Gastroesophageal sphincter (tissue), 4 donors: ENCODE measurements at regions not wholly inside any gene's neighbourhood (a gene's known extent, or its start where the extent isn't known, plus 50 kb on each side); places are given as distances from the start of the nearest gene placed in this dataset.
"Not testable (repeated sequence)": the region's sequence is repeated elsewhere in the genome, so short reads cannot be mapped to it uniquely, and the experiment has no call there.

Source experiments
- ATAC-seq: fragments of 150-250 bp; one replicate; pipeline ENCODE4 v1.9.1; 2016; ENCODE audit warnings: mild to moderate bottlenecking, moderate library complexity
- H3K27ac ChIP-seq, 4 donors: fragments of 200-600 bp; sonication (generic) in 3 of 4; 1 replicate in 3 of 4; 2 replicates in 1 of 4; pipeline ENCODE4 v1.5.1; 2016 to 2019
- H3K27me3 ChIP-seq: fragments of 200-600 bp; sonication (generic); one replicate; pipeline ENCODE4 v1.5.1; 2019
- H3K36me3 ChIP-seq, 2 donors: fragments of 200-600 bp; sonication (generic); one replicate each; pipeline ENCODE4 v1.5.1; 2019; ENCODE audit warnings: control low read depth in 1 of 2
- H3K4me1 ChIP-seq, 3 donors: fragments of 200-600 bp; sonication (generic); 1 replicate in 2 of 3; 2 replicates in 1 of 3; pipeline ENCODE4 v1.5.1; 2016 to 2019; ENCODE audit warnings: control low read depth in 2 of 3
- H3K4me3 ChIP-seq, 2 donors: fragments of 200-600 bp; sonication (generic); one replicate each; pipeline ENCODE4 v1.5.1; 2019; ENCODE audit warnings: mild to moderate bottlenecking in 1 of 2, moderate library complexity in 1 of 2
- H3K9me3 ChIP-seq, 3 donors: fragments of 200-600 bp; sonication (generic); one replicate each; pipeline ENCODE4 v1.5.1; 2017 to 2019; ENCODE audit warnings: control low read depth in 2 of 3
- EP300 ChIP-seq: sonication (generic); formaldehyde crosslinking; IDR thresholded peaks from one replicate; pipeline ENCODE4 v1.6.1; 2017; ENCODE audit warnings: antibody characterized with exemption, mild to moderate bottlenecking
- POLR2A ChIP-seq, 2 donors: fragments of 450-650 bp; IDR thresholded peaks; one replicate each; pipeline ENCODE4 v1.6.1; 2017; ENCODE audit warnings: antibody characterized with exemption in 2 of 2, mild to moderate bottlenecking in 2 of 2, moderate library complexity in 1 of 2
- POLR2AphosphoS5 ChIP-seq: sonication (generic); formaldehyde crosslinking; IDR thresholded peaks from one replicate; pipeline ENCODE4 v1.6.1; 2017; ENCODE audit warnings: antibody characterized with exemption
- WGBS, 2 donors: methylation state at CpG; one replicate each; pipeline ENCODE4 v1.1.5; 2018; ENCODE audit warnings: low coverage in 1 of 2; 5-methylcytosine and 5-hydroxymethylcytosine counted together
- TF ChIP-seq, protein P1 (sequence below), 4 experiments: fragments of 200-600 bp in 2 of 4; fragments of 450-650 bp in 2 of 4; sonication (generic) in 1 of 4; IDR thresholded peaks; one replicate each; pipeline ENCODE4 v1.5.1; 2017 to 2019; ENCODE audit warnings: antibody characterized with exemption in 4 of 4, mild to moderate bottlenecking in 2 of 4, moderate library complexity in 2 of 4

GRCh38 chr6:67003844-67004243 lies 1296.8 kb upstream of the EYS start:
- Histone ChIP-seq H3K4me3 (no peak overlapping the region), H3K27ac (no peak overlapping the region), H3K36me3 (no peaks in the 10 kb centered on the region), H3K27me3 (no peaks in the 10 kb centered on the region), H3K4me1 (no peaks in the 10 kb centered on the region), H3K9me3 (no peaks in the 10 kb centered on the region)
- ATAC-seq = no peak
- TF ChIP-seq, protein P1, sequence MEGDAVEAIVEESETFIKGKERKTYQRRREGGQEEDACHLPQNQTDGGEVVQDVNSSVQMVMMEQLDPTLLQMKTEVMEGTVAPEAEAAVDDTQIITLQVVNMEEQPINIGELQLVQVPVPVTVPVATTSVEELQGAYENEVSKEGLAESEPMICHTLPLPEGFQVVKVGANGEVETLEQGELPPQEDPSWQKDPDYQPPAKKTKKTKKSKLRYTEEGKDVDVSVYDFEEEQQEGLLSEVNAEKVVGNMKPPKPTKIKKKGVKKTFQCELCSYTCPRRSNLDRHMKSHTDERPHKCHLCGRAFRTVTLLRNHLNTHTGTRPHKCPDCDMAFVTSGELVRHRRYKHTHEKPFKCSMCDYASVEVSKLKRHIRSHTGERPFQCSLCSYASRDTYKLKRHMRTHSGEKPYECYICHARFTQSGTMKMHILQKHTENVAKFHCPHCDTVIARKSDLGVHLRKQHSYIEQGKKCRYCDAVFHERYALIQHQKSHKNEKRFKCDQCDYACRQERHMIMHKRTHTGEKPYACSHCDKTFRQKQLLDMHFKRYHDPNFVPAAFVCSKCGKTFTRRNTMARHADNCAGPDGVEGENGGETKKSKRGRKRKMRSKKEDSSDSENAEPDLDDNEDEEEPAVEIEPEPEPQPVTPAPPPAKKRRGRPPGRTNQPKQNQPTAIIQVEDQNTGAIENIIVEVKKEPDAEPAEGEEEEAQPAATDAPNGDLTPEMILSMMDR (IDR thresholded peaks at IDR 0.05) = no peak
- TF ChIP-seq POLR2AphosphoS5 = no peak
- TF ChIP-seq EP300 = no peak
- TF ChIP-seq POLR2A (IDR thresholded peaks at IDR 0.05) = no peak
- WGBS, 2 donors = 80 to 88% methylated on average over 3 of the region's 3 CpGs

- no peak for ATAC-seq
- no peaks in the 10 kb centered on the region for H3K4me1 ChIP-seq
- no peak overlapping the region for H3K4me3 ChIP-seq
- H3K27me3 ChIP-seq = no peaks in the 10 kb centered on the region
- no peak overlapping the region for H3K27ac ChIP-seq
- H3K36me3 ChIP-seq = no peaks in the 10 kb centered on the region
- peaks cover 0 to 5% (median 0%) of the 10 kb centered on the region in 3 donors for H3K9me3 ChIP-seq
- TF ChIP-seq, protein P1 (IDR thresholded peaks at IDR 0.05) = no peak
- WGBS, 2 donors = 88 to 95% methylated on average over 2 of the region's 2 CpGs
Measured at GRCh38 chr6:67000121-67000520, 1293.1 kb upstream of the EYS start.

GRCh38 chr6:66997579-66997978 lies 1290.6 kb upstream of the EYS start:
- WGBS, 2 donors = 82 to 88% methylated on average over 1 of the region's 1 CpG
- ATAC-seq, H3K36me3 ChIP-seq, H3K9me3 ChIP-seq, H3K27ac ChIP-seq, H3K27me3 ChIP-seq, H3K4me1 ChIP-seq, H3K4me3 ChIP-seq: not testable (repeated sequence)

- Histone ChIP-seq H3K27me3 (no peaks in the 10 kb centered on the region), H3K4me3 (no peak overlapping the region), H3K4me1 (no peaks in the 10 kb centered on the region), H3K27ac (no peak overlapping the region), H3K9me3 (peaks cover 0 to 9% (median 0%) of the 10 kb centered on the region in 3 donors), H3K36me3 (no peaks in the 10 kb centered on the region)
- WGBS, 2 donors = 86 to 92% methylated on average over 1 of the region's 1 CpG
- TF ChIP-seq POLR2AphosphoS5 (no peak), POLR2A (IDR thresholded peaks at IDR 0.05) (no peak), EP300 (no peak)
- TF ChIP-seq, protein P1 (IDR thresholded peaks at IDR 0.05) = no peak
- ATAC-seq = no peak
Measured at GRCh38 chr6:66995669-66996068, 1288.6 kb upstream of the EYS start.

- 71 to 100% methylated on average over 4 to 8 of the region's 10 CpGs for WGBS, 2 donors
- not testable (repeated sequence) for ATAC-seq, H3K27ac ChIP-seq, H3K4me1 ChIP-seq, H3K27me3 ChIP-seq, H3K4me3 ChIP-seq, H3K36me3 ChIP-seq
- peaks cover 0 to 22% (median 0%) of the 10 kb centered on the region in 3 donors for H3K9me3 ChIP-seq
Measured at GRCh38 chr6:66993708-66994107, 1286.7 kb upstream of the EYS start.

DNA sequence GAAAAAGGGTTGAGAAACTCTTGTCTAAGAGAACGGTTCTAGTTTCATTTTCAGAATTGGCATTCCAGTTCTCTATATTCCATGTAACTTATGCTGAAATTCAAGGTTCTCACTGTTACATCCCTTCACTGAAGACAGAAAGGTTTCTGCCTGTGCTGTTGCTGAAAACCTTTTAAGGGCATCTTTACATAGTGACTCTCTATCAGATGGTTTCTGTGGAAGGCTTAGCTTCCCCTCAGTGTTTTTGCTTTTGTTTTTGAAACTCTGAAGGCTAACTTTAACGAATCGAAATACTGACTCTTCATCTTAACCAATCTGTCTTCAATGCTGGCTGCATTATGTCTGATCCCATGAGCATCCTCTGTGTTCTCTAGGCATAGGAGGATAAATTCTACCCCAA lies 1286.2 kb upstream of the EYS start:
- no peak for TF ChIP-seq POLR2AphosphoS5
- TF ChIP-seq EP300 = no peak
- TF ChIP-seq, protein P1 (IDR thresholded peaks at IDR 0.05) = no peak
- no peak for TF ChIP-seq POLR2A (IDR thresholded peaks at IDR 0.05)
- no peaks in the 10 kb centered on the region for H3K36me3 ChIP-seq
- H3K27ac ChIP-seq = no peak overlapping the region
- no peak for ATAC-seq
- no peak overlapping the region for H3K4me3 ChIP-seq
- no peaks in the 10 kb centered on the region for H3K4me1 ChIP-seq
- H3K27me3 ChIP-seq = no peaks in the 10 kb centered on the region
- WGBS, 2 donors = 68 to 73% methylated on average over 2 to 3 of the region's 3 CpGs
- H3K9me3 ChIP-seq = peaks cover 0 to 22% (median 0%) of the 10 kb centered on the region in 3 donors
